ENCODE measurements at regions not wholly inside any gene's neighbourhood (a gene's known extent, or its start where the extent isn't known, plus 50 kb on each side); places are given as distances from the start of the nearest gene placed in this dataset.

DNA sequence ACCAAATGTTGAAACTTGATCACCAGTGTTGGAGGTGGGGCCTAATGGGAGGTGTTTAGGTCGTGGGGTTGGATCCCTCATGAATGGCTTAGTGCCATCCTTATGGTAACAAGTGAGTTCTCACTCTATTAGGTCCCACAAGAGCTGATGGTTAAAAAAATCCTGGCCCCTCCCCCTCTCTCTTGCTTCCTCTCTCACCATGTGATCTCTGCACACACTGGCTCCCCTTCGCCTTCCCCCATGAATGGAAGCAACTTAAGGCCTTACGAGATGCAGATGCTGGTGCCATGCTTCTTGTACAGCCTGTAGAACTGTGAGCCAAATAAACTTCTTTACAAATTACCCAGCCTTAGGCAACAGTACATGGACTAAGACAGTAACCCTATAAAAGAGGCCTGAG, 62.7 kb downstream of the PPP1R3C start:
- no peaks in the 10 kb centered on the region for H3K4me1 ChIP-seq (ENCODE audit: control insufficient read depth, insufficient read depth, low read length)
- TF ChIP-seq STAT3 (IDR thresholded peaks at IDR 0.05; ENCODE audit: low read depth, low read length) = no peak
- TF ChIP-seq CBX5 (IDR thresholded peaks at IDR 0.05; ENCODE audit: low read depth) = no peak
- TF ChIP-seq CHD1 (IDR thresholded peaks at IDR 0.05; ENCODE audit: low read depth, low read length) = no peak
- no peak for TF ChIP-seq ZNF274 (IDR thresholded peaks at IDR 0.05; ENCODE audit: insufficient read depth, insufficient read length)
- TF ChIP-seq MXI1 (IDR thresholded peaks at IDR 0.05; ENCODE audit: low read depth, low read length) = no peak
- no peak for TF ChIP-seq TCF3 (IDR thresholded peaks at IDR 0.05; ENCODE audit: borderline replicate concordance, insufficient read depth, low read depth, low read length)
- TF ChIP-seq RAD51 (IDR thresholded peaks at IDR 0.05) = no peak
- no peak for TF ChIP-seq NFIC (IDR thresholded peaks at IDR 0.05; ENCODE audit: low read depth, low read length)
- TF ChIP-seq ZNF622 (IDR thresholded peaks at IDR 0.05) = no peak
- TF ChIP-seq, protein P1, sequence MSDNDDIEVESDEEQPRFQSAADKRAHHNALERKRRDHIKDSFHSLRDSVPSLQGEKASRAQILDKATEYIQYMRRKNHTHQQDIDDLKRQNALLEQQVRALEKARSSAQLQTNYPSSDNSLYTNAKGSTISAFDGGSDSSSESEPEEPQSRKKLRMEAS (IDR thresholded peaks at IDR 0.05; ENCODE audit: low read depth, low read length) = no peak
- TF ChIP-seq, protein P2, sequence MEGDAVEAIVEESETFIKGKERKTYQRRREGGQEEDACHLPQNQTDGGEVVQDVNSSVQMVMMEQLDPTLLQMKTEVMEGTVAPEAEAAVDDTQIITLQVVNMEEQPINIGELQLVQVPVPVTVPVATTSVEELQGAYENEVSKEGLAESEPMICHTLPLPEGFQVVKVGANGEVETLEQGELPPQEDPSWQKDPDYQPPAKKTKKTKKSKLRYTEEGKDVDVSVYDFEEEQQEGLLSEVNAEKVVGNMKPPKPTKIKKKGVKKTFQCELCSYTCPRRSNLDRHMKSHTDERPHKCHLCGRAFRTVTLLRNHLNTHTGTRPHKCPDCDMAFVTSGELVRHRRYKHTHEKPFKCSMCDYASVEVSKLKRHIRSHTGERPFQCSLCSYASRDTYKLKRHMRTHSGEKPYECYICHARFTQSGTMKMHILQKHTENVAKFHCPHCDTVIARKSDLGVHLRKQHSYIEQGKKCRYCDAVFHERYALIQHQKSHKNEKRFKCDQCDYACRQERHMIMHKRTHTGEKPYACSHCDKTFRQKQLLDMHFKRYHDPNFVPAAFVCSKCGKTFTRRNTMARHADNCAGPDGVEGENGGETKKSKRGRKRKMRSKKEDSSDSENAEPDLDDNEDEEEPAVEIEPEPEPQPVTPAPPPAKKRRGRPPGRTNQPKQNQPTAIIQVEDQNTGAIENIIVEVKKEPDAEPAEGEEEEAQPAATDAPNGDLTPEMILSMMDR (IDR thresholded peaks at IDR 0.05 in 2 of 3, conservative IDR thresholded peaks at IDR 0.05 in 1 of 3; ENCODE audit: control insufficient read depth in 2 of 3, extremely low read depth in 1 of 3, insufficient read depth in 1 of 3, low read depth in 3 of 3, low read length in 3 of 3) = no peak
- FAIRE-seq (no peak), DNase-seq (ENCODE audit: low read depth, low spot score) (no peak), ATAC-seq (no peak)
- H3K27ac ChIP-seq (ENCODE audit: control insufficient read depth, insufficient read depth) = no peak overlapping the region
- H3K4me2 ChIP-seq (ENCODE audit: control insufficient read depth, insufficient read depth) = no peak overlapping the region
- H3K4me3 ChIP-seq = no peak overlapping the region
- CTCF ChIA-PET = no interaction called here
- no peak overlapping the region for H2AFZ ChIP-seq (ENCODE audit: control insufficient read depth, low read depth, low read length)
- H3K79me2 ChIP-seq (ENCODE audit: control insufficient read depth, insufficient read depth, low read length) = no peaks in the 10 kb centered on the region
- H3K9ac ChIP-seq (ENCODE audit: control insufficient read depth, insufficient read depth, low read length) = no peak overlapping the region
- H3K9me3 ChIP-seq (replicated peaks; ENCODE audit: control insufficient read depth, insufficient read depth, low read length) = no peaks in the 10 kb centered on the region; the same call in 2 of the 3 replicates
- no TSS peak for BruUV-seq (replicated peaks)
- 50% methylated on average over 3 of the region's 3 CpGs for WGBS (ENCODE audit: insufficient coverage, insufficient replicate concordance, low lambda C conversion rate, missing lambda C conversion rate)
- H3K27me3 ChIP-seq (replicated peaks in 1 of 2; ENCODE audit: control insufficient read depth in 2 of 2, insufficient read depth in 2 of 2, low read length in 1 of 2) = no peaks in the 10 kb centered on the region
- intact Hi-C loops (cut with micrococcal nuclease; ENCODE audit: unreplicated experiment) = no loop called here
- H3K36me3 ChIP-seq (ENCODE audit: control insufficient read depth in 2 of 2, insufficient read depth in 2 of 2, low read length in 1 of 2) = no peaks in the 10 kb centered on the region
- POLR2A ChIA-PET = no interaction called here
- RAD21 ChIA-PET (ENCODE audit: unreplicated experiment) = no interaction called here
- in situ Hi-C loops (cut with MboI) = no loop called here
- no peaks in the 10 kb centered on the region for H4K20me1 ChIP-seq (ENCODE audit: control insufficient read depth, insufficient read depth)
- SMC1A ChIA-PET (ENCODE audit: uncharacterized antibody, unreplicated experiment) = no interaction called here
